HPDE6-E6E7 (cell line): ENCODE measurements at regions not wholly inside any gene's neighbourhood (a gene's known extent, or its start where the extent isn't known, plus 50 kb on each side); places are given as distances from the start of the nearest gene placed in this dataset.
"Not testable (repeated sequence)": the region's sequence is repeated elsewhere in the genome, so short reads cannot be mapped to it uniquely, and the experiment has no call there.

Experiments used
- DNase-seq: peaks from one replicate; pipeline ENCODE4 v3.0.0; 2011; ENCODE audit warnings: missing footprints; ENCODE audit errors: extremely low spot score

- DNase-seq, result no peak
Measured at GRCh38 chr12:7591531-7591930, 74.2 kb downstream of the APOBEC1 start.

DNA sequence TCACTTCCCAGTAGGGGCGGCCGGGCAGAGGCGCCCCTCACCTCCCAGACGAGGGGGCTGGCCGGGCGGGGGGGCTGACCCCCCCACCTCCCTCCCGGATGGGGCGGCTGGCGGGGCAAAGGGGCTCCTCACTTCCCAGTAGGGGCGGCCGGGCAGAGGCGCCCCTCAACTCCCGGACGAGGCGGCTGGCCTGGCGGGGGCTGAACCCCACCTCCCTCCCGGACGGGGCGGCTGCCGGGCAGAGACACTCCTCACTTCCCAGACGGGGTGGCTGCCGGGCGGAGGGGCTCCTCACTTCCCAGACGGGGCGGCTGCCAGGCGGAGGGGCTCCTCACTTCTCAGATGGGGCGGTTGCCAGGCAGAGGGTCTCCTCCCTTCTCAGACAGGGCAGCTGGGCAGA, 75.6 kb downstream of the APOBEC1 start:
- not testable (repeated sequence) for DNase-seq

GRCh38 chr12:7588742-7589329, 76.9 kb downstream of the APOBEC1 start:
- peak; percentile 29 for DNase-seq

GRCh38 chr12:7584137-7584536, 80.6 kb upstream of the CD163 start:
- not testable (repeated sequence) for DNase-seq

- DNase-seq, result no peak
Measured at GRCh38 chr12:7583471-7583870, 79.9 kb upstream of the CD163 start.

- DNase-seq, result no peak
Measured at GRCh38 chr12:7582796-7583195, 79.2 kb upstream of the CD163 start.

DNA sequence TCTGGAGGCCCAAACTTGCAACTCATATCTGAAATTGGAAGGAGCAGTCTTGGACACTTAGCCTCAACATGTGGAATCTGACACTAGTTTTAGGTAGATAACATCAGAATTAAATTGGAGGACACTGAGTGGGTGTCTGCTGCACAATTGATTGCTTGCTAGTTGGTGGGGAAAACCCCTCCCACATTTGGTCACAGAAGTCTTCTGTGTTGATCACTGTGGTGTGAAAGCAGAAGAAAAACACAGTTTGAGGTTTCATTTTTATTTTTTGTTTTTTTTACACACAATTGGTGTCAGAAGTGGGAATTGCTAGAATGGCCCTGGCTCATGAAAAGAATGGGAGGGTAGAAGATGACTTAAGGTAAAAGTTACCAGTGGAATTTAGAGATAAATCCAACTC, 78.0 kb upstream of the CD163 start:
- DNase-seq, result no peak

- DNase-seq, result no peak
Measured at GRCh38 chr12:7581046-7581445, 77.5 kb upstream of the CD163 start.

DNA sequence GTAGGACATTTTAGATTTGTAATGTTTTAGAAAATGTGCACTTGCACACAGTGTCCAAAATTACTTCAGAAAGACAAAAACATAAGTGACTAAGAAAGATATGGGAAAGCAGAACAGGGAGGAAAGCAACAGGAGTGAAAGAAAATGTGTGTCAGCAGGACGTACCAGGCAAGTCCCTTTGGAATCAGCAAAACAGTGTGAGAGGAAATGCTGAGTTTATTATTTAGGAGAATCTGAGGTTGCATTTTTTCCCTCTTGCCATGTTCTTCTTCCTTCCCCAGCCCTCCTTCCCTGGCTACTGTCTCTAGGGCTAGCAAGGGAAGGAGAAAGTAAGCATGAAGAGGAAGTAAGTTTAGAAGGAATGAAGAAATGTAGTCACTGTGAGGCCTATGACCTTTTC, 67.7 kb upstream of the CD163 start:
- DNase-seq, result no peak

DNA sequence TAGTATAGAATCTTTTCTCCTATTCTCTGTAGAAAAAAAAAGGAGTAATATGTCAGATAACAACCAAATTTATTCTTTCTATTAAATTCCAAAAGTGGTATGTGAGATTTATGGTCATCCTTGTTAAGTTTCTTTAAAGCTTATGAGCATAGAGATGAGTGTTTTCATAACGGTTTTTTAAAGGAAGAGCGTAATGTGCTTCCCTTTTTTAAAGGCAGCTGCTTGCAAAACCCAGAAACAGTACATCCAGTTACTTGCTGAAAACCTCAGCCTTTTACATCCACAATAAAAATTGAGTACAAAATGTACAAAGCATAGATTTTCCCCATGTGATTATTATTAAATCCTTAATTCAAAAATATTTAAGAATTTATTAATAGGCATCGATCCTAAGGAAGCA, 53.6 kb upstream of the CD163 start:
- DNase-seq, result no peak

DNA sequence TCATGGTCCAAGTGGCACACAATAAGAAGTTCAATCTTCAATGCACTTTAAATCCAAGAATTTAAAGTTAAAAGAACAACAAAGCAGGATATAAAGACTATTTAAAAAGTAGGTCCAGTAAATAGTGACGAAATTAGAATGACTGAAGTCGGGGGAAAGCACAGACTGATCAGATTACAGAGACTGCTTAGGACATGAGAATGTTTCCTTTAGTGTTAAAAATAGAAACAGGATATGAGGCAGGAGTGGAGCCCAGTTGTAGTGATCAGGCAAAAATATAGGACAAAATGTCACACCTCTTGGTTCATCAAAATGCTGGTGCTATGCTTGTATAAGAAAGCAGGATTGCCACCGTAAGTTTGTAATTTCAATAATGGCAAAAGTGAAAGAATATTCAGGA, 52.2 kb upstream of the CD163 start:
- DNase-seq, result no peak

- not testable (repeated sequence) for DNase-seq
Measured at GRCh38 chr12:7554831-7555230, 51.3 kb upstream of the CD163 start.
